HG03378 (cell line): ENCODE measurements at regions not wholly inside any gene's neighbourhood (a gene's known extent, or its start where the extent isn't known, plus 50 kb on each side); places are given as distances from the start of the nearest gene placed in this dataset.

Experiments used
- ATAC-seq: cut with Tn5 transposase; IDR thresholded peaks from one replicate; pipeline ENCODE4 v1.9.1; 2021; ENCODE audit warnings: mild to moderate bottlenecking, moderate library complexity; ENCODE audit not compliant: unreplicated experiment

DNA sequence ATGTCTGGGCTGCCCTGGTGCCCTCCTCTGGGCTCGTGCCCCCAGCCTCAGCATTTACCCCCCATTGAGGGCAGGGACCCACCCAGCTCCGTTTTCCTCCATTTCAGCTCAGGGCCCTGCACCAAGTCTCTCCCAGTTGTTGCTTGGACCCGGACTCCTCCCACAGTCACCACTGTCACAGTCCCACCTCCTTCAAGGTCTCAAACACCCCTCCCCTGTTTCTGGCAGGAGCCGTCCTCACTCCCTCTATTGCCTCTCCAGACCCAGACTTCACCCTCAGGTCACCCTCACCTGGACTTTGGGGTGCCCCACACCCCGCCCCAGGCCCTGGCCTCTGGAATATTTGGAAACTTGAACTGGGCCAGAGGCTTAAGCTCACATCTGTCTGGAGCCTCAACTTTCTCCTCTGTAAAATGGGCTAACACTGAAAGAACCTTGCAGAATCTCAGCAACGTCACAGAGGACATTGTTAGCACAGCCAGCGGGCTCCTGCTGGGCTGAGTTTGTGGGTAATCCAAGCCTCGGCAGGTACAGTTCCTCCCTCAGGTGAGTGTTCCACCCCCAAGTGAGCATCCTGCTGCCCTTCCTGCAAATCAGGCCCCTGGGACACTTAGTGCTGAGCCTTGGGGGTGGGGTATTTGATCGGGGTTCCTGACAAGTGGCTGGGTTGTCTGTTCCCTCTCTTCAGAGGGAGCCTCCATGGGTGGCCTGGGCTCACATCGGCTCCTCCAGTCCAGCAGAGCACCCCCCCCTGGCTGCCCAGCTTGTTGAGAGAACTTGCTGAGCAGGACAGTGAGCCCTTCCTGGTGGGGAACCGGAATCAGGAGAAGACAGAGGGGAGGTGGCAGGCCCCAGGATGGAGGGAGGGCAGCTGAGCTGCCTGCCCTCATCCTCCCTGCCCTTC is 130.1 kb downstream of the C9orf50 start:
- no peak for ATAC-seq

DNA sequence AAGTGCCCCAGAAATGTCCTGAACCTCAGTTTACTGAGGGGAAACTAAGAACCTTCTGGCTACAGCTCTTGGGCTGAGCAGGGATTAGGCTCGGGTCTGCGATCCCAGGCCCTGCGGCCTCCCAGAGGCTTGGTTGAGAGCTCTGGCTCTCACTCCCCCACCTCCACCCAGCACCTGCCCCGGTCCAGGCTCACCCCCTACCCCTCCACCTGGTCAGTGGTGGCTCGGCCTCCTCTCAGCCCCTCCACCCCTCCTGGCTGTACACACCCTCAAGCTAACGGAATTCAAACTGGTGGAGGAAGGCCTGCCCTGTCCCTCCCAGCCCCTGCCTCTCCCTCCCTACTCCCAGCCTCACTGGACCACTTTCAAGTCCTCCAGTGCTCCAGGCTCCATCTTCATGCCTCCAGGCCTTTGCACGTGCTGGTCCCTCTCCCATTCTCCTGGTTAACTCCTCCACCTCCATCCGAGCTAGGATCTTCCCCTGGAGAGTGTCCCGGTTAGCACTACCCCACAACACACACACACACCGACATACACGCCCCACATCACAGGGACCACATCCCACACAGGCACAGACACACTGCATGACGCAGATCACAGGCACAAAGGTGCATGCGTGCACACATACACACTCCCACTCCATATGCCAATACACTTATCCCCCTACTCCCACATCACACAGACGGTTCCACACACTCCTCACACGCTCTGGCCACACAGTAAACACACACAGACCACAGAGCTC is 130.9 kb downstream of the C9orf50 start:
- no peak for ATAC-seq

DNA sequence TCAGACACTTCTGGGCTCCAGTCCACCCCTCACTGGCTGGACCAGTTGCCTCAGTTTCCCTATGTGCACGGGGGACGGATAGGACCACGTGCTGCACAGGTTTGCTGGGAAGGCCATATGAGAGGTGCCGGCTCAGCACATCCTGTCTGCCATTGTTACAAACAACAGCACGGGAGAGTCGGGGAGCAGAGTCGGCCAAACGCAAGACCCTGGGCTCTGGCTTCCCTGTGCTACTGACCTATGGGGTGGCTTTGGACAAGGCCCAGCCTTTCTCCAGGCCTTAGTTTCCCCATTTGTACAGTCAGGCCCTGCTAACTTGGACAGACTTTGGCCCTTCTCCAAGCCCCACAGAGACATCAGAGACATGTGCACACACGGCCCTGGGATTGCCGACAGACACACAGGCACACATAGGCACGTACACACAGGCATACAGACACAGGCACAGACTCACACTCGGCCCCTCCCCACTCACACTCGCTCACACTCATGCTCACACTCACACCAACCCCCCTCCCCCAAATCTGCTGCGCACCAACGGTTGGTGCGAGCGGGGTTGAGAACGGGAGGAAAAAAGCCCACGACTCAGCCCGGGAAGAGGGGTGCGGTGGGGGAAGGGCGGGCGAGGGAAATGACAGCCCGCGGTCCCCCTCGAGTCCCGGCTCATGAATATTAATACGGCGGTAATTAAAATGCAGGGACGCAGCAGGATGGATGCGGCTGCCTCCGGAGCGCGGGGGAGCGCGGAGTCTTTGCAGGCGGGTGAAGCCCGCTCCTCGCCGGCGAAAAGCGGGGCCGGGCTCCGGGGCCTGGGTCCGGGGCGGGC is 133.0 kb downstream of the C9orf50 start:
- ATAC-seq: peak; percentile 12

DNA sequence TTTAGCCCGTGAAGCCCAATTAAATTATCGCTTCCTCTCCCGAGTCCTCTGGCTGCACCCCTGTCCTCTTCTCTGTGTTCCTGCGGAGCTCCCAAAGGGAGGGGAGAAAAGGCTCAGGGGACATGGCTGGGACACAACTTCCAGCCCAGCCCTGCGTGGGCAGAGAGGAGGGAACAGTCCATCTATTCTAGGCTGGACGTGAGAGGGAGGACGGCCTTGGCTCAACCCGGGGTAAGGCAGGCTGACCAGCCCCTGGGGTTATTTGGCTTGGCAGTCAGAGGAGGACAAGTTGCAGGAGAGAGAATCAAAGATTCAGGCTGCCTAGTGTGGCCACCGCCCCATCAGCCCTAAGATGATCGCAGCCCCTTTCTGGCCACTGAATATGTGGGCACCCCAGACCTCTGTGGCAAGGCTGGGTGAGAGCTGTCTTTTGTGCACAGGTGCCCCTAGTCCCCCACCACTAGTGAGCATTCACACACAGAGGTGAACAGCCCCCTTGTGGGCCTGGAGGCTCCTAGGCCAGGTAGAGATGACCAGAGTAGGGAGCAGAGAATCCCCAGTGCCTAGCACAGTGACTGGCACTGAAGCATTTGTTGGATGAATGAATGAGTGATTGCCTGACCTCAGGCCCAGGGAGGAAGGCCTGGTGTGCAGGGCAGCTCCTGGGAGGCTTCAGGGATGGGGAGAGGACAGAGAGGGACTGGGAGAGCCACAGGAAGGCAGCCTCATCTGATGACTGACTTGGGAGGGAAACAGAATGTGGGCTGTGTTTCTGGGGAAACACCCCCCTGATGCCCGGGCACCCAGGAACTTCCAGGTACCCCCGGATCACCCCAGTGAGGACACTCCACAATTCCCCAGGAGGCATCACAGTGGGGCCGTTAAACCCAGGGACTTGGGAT is 133.9 kb downstream of the C9orf50 start:
- no peak for ATAC-seq

DNA sequence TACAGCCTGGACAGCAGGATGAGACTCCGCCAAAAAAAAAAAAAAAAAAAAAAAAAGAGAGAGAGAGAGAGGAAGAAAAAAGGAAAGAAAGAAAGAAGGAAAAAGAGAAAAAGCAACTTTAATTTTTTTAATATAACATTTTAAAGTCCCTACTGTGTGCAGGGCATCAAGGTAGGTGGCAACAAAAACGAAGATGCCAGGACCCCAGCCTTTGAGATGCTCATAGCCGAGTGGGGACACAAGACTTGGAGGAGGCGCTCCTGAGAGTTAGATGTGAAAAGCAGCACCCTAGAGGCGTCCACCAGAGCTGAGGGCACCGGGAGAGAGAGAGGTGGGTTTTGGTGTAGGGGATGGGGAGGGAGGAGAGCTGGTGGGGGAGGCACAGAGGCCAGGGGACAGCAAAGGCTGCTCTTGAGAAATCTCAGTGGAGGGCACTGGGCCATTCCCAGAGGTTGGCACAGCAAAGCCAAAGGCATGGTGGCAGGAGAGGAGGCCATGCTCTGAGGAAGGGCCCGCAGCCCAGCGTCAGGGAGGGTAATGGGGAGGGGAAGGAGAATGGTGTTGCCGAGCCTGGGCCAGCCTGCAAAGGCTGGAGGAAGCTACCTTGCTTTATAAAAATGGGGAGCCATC is 135.6 kb downstream of the C9orf50 start:
- no peak for ATAC-seq

DNA sequence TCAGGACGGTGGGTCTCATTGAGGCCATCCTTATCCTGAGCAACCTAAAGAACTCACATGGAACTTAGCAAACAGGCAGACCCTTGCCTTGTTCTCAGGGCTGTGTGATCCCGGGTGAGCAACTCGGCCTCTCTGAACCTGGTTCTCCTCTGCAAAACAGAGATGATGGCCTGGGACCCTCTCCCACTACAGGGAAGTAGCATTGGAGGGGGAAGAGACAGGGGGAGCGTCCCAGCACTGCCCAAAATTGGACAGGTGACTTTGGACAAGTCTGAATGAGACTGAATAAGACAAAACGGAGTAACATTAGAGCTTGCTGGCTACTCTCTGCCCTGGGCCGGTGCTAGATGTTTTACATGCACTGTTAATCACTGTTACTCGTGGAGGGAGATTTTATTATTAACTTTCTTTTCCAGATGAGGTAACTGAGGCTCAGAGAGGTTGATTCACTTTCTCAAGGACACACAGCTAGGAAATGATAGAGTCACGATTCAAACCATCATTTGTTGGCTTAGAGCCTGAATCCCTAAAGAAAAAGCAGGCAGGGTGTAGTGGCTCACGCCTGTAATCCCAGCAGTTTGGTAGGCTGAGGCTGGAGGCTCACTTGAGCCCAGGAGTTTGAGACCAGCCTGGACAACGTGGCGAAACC is 136.4 kb downstream of the C9orf50 start:
- ATAC-seq: no peak

DNA sequence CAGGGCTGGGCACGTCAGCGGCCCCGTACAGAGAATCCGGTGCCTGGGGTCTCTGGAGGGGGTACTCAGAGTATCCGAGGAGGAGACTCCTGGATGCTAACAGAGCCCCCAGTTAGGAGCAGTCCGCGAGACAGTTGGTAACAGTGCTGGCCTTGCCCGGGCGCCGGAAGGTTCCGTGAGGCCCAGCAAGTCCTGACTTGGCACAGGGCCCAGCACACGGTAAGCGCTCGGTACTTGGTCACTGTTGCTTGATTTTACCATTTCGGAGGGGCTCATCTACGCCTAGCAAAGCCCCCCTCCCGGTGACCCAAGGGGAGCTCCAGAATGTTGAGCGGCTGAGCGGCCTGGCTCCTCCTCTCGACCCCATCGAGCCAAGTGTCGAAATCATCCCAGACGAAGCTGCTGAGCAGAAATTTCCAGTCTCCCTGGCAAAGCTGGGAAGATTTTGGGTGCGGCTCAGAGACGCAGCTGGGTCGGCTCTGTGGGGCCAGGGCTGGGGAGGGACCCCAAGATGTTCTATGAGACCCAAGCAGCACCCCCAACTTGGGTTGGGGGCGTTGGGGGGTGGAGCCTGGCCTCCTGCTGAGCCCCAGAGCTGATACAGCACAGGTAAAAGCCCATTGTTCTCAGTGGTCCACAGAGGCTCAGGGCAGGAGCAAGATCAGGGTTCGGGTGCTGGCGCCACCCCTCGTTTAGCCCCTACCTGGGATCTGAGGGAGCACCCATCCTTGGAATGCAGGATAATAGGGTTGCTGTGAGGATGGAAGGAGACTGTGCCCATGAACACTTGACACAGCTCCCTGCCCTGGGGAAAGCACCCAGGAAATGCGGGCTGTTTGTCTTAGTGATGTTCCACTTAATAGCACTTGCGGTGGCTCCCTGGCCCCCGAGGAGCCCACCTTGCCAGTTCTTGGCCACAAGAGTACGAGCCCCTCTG is 137.2 kb downstream of the C9orf50 start:
- no peak for ATAC-seq

DNA sequence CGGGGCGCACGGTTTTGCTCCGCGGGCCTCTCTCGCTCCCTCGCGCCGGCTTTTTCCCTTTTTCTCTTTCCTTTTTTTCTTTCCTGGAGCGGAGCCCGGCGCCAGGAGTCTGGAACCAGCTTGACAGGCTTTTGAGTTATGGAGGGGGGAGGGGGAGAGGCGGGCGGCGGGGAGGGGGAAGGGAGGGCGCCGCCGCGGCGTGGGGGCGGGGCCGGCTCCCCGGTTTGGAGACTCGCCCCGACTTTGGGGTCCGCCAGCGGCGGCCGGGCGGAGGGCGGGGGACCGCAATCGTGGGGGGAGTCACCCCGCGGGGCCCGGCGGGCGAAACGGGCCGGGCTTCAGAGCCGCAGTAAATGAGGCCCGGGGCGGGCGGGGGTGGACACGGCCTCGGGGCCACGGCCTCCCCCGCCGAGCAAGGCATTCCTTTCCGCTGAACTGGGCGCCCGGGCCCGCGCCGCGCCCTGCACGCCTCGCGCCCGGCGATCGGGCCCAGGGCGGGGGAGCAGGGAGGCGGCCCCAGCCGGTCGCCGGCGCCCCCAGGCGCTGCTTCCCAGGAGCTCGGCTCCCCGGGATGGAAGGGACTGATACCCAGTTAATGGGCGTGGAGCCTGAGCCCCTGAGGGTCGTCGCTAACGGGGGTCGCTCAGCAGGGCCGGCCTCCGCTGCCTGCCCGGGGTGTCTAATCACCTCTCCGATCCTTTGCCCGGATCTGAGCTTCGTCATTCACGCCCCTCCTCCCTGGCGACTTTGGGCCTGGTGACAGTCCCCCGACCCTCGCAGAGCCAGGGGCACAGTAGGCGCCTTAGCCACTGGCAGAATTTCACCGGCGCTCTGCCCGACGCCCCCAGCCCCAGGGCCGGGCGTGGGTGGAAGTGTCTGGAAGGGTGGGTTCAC is 138.1 kb downstream of the C9orf50 start:
- no peak for ATAC-seq

DNA sequence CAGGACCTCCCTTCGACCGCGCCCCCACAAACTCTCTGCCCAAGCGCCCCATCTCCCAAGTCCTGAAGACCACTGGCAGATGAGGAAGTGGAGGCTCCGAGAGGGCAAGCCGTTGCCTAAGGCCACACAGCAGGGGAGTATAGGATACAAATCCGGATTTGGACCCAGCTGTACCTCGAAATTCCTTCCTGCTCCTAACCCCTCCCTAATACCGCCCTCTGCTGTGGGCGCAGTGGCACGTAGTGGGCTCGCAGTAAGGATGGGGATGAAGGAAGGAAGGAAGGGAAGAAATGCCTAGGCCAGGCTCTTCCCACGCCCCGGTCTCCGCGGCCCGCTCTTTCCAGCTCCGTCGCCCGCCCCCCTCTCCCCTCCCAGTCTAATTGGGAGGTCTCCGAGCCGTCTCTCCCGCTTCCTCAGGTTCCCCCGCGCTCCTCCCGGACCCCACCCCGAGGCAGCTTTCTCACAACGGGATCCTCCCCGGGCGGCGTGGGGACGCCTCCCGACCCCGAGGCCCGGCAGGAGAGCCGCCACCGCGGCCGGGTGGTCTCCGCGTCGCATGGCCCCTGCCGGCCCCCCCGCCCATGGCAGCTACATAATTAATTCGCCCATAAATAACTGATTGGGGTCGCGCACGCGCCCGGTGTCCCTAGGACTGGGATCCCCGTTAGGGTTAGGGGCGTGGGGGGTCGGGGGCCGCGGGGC is 138.9 kb downstream of the C9orf50 start:
- ATAC-seq: no peak

DNA sequence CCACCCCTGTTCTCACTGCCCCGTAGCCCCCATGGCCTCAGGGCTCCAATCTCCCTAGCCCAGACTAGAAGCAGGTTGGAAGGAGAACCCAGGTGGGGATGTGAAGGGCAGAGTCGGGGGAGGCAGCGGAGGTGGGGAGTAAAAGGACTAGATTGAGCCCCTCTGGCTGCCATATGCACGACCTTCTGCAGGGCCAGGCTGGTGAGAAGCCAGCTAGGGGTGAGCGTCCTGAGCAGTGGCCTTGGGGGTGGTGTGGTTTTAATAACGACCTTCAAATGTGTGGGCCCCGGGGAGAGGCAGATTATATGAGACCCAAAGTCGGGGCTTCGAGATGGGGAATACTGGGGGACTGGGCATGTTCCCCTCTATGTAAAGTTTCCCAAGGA is 139.5 kb downstream of the C9orf50 start:
- ATAC-seq: no peak

DNA sequence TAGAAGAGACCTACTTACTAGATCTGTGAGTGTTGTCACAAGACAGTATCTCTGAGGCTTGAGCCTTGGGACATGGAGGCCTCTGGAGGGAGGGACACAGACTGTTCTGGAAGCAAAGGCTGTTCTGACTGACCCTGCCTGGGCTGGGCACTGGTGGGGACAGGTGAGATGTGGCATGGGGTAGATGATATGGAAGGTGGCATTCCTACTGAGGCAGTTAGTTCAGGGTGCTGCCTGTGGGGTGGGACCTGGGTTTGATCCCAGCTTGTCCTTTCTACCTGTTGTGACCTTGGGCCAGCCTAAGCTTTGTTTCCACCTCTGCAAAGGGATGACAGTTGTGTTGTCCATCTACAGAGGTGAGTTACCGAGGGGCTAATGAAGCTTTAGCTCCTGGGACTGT is 140.2 kb downstream of the C9orf50 start:
- no peak for ATAC-seq

DNA sequence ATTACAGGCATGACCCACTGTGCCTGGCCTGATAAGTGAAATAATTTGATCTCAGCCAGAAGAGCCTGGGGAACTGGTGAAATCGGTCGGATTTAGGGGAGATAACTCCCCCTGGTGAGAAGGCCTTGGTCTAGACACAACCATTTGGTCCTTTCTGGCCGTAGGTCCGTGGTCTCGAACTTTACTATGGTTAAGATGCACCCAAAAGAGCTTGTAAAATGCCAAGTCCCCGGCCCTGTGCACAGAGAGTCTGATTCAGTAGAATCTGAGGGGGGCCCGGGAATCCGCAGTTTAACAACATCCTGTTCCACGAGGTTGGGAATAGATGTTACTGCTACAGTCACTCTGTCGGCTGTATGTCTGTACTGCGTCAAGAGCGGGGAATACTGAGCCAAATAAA is 140.7 kb downstream of the C9orf50 start:
- ATAC-seq: no peak

DNA sequence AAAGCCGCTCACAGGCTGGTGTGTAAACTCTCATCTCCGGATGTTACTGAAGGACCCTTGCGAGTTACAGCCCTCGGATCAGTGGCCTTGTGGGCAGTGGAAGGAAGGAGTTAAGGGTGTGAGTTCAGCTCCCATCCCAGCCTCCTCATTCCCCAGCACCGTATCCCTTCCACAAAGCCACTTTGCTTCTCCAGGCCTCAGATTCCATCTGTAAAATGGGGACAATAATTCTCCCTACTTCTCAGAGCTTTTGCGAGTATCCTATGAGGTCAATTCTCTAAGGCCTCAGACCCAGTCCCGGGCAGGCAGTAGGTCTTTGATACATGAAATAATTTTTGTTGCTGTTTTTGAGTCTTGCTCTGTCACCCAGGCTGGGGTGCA is 141.3 kb downstream of the C9orf50 start:
- ATAC-seq: no peak

DNA sequence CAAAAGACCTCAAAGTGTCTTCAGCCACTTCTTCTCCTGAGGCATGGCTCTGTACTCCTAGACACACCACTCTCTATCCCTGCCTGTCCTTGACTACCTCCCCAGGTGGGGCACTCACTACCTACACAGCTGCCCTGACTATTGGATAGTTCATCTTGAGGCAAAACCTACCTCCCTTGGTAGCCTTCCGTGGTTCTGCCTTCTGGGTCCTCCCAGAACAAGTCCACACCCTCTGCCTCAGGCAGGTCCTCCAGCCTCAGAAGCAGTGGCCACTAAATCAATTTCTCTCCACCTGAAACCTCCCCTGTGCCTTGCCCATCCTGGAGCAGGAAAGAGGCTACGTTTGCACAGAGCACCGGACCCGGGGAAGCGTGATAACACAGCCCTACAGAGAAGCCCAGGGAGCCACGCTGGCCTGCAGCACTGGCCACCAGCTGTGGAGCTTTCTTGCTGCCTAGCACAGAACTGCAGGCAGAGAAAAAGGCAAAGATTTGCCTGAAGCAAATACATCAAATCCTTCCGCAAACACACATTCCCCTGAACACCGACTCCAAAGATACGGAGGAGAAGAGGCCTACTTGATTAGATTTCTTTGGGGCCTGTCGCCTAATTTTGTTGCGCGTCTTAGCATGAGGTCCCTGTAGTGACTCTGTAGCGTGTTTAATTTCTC is 141.8 kb downstream of the C9orf50 start:
- ATAC-seq: no peak

DNA sequence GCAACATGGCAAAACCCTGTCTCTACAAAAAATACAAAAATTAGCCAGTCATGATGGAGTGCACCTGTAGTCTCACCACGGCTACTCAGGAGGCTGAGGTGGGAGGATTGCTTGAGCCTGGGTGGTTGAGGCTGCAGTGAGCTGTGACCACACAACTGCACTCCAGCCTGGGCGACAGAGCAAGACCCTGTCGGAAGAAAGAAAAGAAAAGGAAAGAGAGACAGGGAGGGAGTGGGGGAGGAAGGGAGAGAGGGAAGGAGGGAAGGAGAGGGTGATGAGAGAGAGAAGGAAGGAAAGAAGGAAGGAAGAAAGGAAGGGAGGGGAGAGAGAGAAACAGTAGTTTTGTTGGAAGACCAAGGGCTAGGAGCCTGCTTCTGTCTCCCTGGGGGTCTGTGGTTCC is 142.4 kb downstream of the C9orf50 start:
- no peak for ATAC-seq
